Endothelial cell of umbilical vein (primary cell): ENCODE measurements at regions not wholly inside any gene's neighbourhood (a gene's known extent, or its start where the extent isn't known, plus 50 kb on each side); places are given as distances from the start of the nearest gene placed in this dataset.

Source experiments
- BruUV-seq: library from RNA; stranded (reverse); fragments of 400-500 nt; replicated peaks from 2 replicates; lab custom pipeline; 2021; lab: Mats Ljungman, UMichigan
- CTCF ChIA-PET: fragments of 300-600, 350-600 bp; sonication (Branson Sonifier 250); formaldehyde crosslinking; loops from one replicate; lab custom pipeline; 2021; ENCODE audit warnings: antibody characterized with exemption, inconsistent platforms; lab: Charles Lee
- POLR2A ChIA-PET: fragments of 300-600, 350-600 bp; sonication (Branson Sonifier 250); formaldehyde crosslinking; loops from one replicate; lab custom pipeline; 2021; ENCODE audit warnings: antibody characterized with exemption, inconsistent platforms; lab: Charles Lee
- DNase-seq: peaks from one replicate; pipeline ENCODE4 v3.0.0-alpha.2; 2011; ENCODE audit warnings: low read depth, low spot score
- FAIRE-seq: peaks from 2 replicates; lab custom pipeline; 2011; peaks lifted over from hg19 to GRCh38; lab: Jason Lieb, UNC
- H2AFZ ChIP-seq: 2 replicates; pipeline ENCODE4 v1.6.0; 2012; ENCODE audit warnings: low read depth, low read length, control low read depth, inconsistent platforms
- H3K27ac ChIP-seq: 2 replicates; pipeline ENCODE4 v1.5.1; 2011; ENCODE audit warnings: low read depth, mild to moderate bottlenecking, control low read depth, low read length, moderate library complexity; ENCODE audit not compliant: insufficient read depth
- H3K27me3 ChIP-seq, 2 experiments: 2 replicates each; pipeline versions ENCODE4 v1.6.0 to v1.6.1; 2011; ENCODE audit warnings: low read length in 2 of 2, mixed read lengths in 1 of 2; ENCODE audit not compliant: control insufficient read depth in 2 of 2, insufficient read depth in 2 of 2
- H3K36me3 ChIP-seq, 2 experiments: 2 replicates in 1 of 2; 3 replicates in 1 of 2; pipeline ENCODE4 v1.5.1; 2011; ENCODE audit warnings: low read length in 2 of 2, mild to moderate bottlenecking in 1 of 2, moderate library complexity in 1 of 2; ENCODE audit not compliant: control insufficient read depth in 2 of 2, insufficient read depth in 2 of 2; ENCODE audit errors: extremely low read depth in 1 of 2
- H3K4me1 ChIP-seq: 3 replicates; pipeline ENCODE4 v1.5.1; 2011; ENCODE audit warnings: mild to moderate bottlenecking, low read length; ENCODE audit not compliant: control insufficient read depth, insufficient read depth; ENCODE audit errors: extremely low read depth
- H3K4me2 ChIP-seq: 2 replicates; pipeline ENCODE4 v1.6.1; 2011; ENCODE audit warnings: low read length, control low read depth, mixed read lengths; ENCODE audit not compliant: insufficient read depth
- H3K4me3 ChIP-seq, 3 experiments: fragments of 200-600 bp in 1 of 3; sonication (generic), shearing (Covaris generic) in 1 of 3; replicated peaks in 1 of 3; 2 replicates each; pipeline ENCODE4 v1.5.1; 2011 to 2016; ENCODE audit warnings: control low read depth in 3 of 3, low read length in 3 of 3, mild to moderate bottlenecking in 2 of 3, inconsistent platforms in 1 of 3, low read depth in 1 of 3, moderate library complexity in 1 of 3; ENCODE audit not compliant: insufficient read depth in 1 of 3
- H3K79me2 ChIP-seq: 2 replicates; pipeline ENCODE4 v1.6.0; 2012; ENCODE audit warnings: low read length, inconsistent platforms; ENCODE audit not compliant: control insufficient read depth, insufficient read depth
- H3K9ac ChIP-seq: replicated peaks from 2 replicates; pipeline ENCODE3; 2011; ENCODE audit warnings: low read length, control low read depth; ENCODE audit not compliant: insufficient read depth; ENCODE audit errors: extremely low read depth
- H3K9me1 ChIP-seq: replicated peaks from 3 replicates; pipeline ENCODE4 v1.6.0; 2011; ENCODE audit warnings: mild to moderate bottlenecking, low read length; ENCODE audit not compliant: control insufficient read depth, insufficient read depth; ENCODE audit errors: extremely low read depth
- H3K9me3 ChIP-seq: replicated peaks from 2 replicates; pipeline ENCODE4 v1.5.1; 2012; ENCODE audit warnings: low read length, inconsistent platforms; ENCODE audit not compliant: control insufficient read depth, insufficient read depth
- H4K20me1 ChIP-seq: replicated peaks from 2 replicates; pipeline ENCODE3; 2011; ENCODE audit warnings: mild to moderate bottlenecking, low read length; ENCODE audit not compliant: control insufficient read depth, insufficient read depth; ENCODE audit errors: extremely low read depth
- CTCF ChIP-seq, 2 donors: IDR thresholded peaks; 1 replicate in 1 of 2; 2 replicates in 1 of 2; pipeline ENCODE4 v1.5.1; 2011; ENCODE audit warnings: low read length in 2 of 2, mild to moderate bottlenecking in 2 of 2, moderate library complexity in 2 of 2, control low read depth in 1 of 2, inconsistent platforms in 1 of 2, low read depth in 1 of 2; ENCODE audit not compliant: insufficient read depth in 1 of 2; ENCODE audit errors: extremely low read depth in 1 of 2
- EZH2 ChIP-seq: IDR thresholded peaks from 2 replicates; pipeline ENCODE4 v1.6.1; 2012; ENCODE audit warnings: borderline replicate concordance, low read depth, mild to moderate bottlenecking, moderate library complexity, low read length, inconsistent platforms; ENCODE audit not compliant: severe bottlenecking
- FOS ChIP-seq: IDR thresholded peaks from 2 replicates; pipeline ENCODE4 v1.6.1; 2011; ENCODE audit warnings: mild to moderate bottlenecking, low read length, moderate library complexity, borderline replicate concordance; ENCODE audit not compliant: insufficient read depth
- GATA2 ChIP-seq: IDR thresholded peaks from 2 replicates; pipeline ENCODE4 v1.7.0; 2011; ENCODE audit warnings: low read depth, mild to moderate bottlenecking, moderate library complexity, mixed read lengths, low read length; ENCODE audit not compliant: insufficient read length, insufficient read depth
- JUN ChIP-seq: IDR thresholded peaks from 2 replicates; pipeline ENCODE4 v1.6.1; 2011; ENCODE audit warnings: borderline replicate concordance, low read depth; ENCODE audit not compliant: insufficient read length, insufficient read depth
- MAX ChIP-seq: IDR thresholded peaks from 2 replicates; pipeline ENCODE4 v1.6.1; 2011; ENCODE audit not compliant: insufficient read depth, insufficient read length
- MYC ChIP-seq: IDR thresholded peaks from one replicate; pipeline ENCODE4 v1.6.1; 2011; ENCODE audit warnings: mild to moderate bottlenecking, low read depth, low read length
- POLR2A ChIP-seq: IDR thresholded peaks from 2 replicates; pipeline ENCODE4 v1.6.1; 2012; ENCODE audit warnings: low read depth, mild to moderate bottlenecking, control low read depth, low read length
- POLR2AphosphoS5 ChIP-seq: IDR thresholded peaks from 2 replicates; pipeline ENCODE4 v1.6.1; 2012; ENCODE audit warnings: low read depth, mild to moderate bottlenecking, control low read depth, low read length, moderate library complexity; ENCODE audit not compliant: insufficient read depth
- dilution Hi-C: fragments of 300-500 bp; cut with MboI; formaldehyde crosslinking; loops from one replicate; pipeline ENCODE4 v1.15.0; 2019; ENCODE audit warnings: low sequenced_read_pairs; ENCODE audit not compliant: extremely low pct_ligation_motif_present
- intact Hi-C: fragments of 100-400 bp; cut with micrococcal nuclease; formaldehyde crosslinking; loops from one replicate; pipeline ENCODE4 v1.10.0; 2022

GRCh38 chr15:52622791-52623190, 54.0 kb upstream of the ARPP19 start:
- no TSS peak for BruUV-seq
- Histone ChIP-seq H3K9me1 (no peaks in the 10 kb centered on the region), H4K20me1 (no peaks in the 10 kb centered on the region), H3K9ac (no peak overlapping the region), H3K9me3 (no peaks in the 10 kb centered on the region), H3K36me3 (peaks cover 2 to 5% of the 10 kb centered on the region in 2 experiments), H3K4me3 (no peak overlapping the region), H3K79me2 (no peaks in the 10 kb centered on the region), H3K4me1 (no peaks in the 10 kb centered on the region), H3K4me2 (no peak overlapping the region), H3K27ac (no peak overlapping the region), H2AFZ (no peak overlapping the region), H3K27me3 (no peaks in the 10 kb centered on the region)
- intact Hi-C loops (loop anchor here (2.0 kb wide), 1 partner anchor 38 kb away; no protein-coding TSS in a partner anchor), dilution Hi-C loops (no loop called here)
- TF ChIP-seq MAX (no peak), POLR2AphosphoS5 (no peak), FOS (no peak), JUN (no peak), EZH2 (no peak), CTCF (IDR thresholded peaks at IDR 0.05; ENCODE audit: extremely low read depth in 1 of 2, insufficient read depth in 1 of 2, low read depth in 1 of 2, low read length in 2 of 2) (no peak), POLR2A (no peak), MYC (no peak), GATA2 (no peak)
- no peak for FAIRE-seq
- ChIA-PET POLR2A (no interaction called here), CTCF (no interaction called here)
- no peak for DNase-seq
